GM21717 (cell line): ENCODE measurements at regions not wholly inside any gene's neighbourhood (a gene's known extent, or its start where the extent isn't known, plus 50 kb on each side); places are given as distances from the start of the nearest gene placed in this dataset.
A peak's percentile ranks its signal among the peaks of the same experiment; 100 is the strongest.
"Not testable (repeated sequence)": the region's sequence is repeated elsewhere in the genome, so short reads cannot be mapped to it uniquely, and the experiment has no call there.

ENCODE experiments used
- ATAC-seq: cut with Tn5 transposase; IDR thresholded peaks from one replicate; pipeline ENCODE4 v1.9.1; 2021; ENCODE audit warnings: mild to moderate bottlenecking, moderate library complexity; ENCODE audit not compliant: unreplicated experiment

GRCh38 chr5:96209829-96210228 is 223.2 kb downstream of the PCSK1 start:
- ATAC-seq = no peak

GRCh38 chr5:96207420-96207819 is 225.6 kb downstream of the PCSK1 start:
- no peak for ATAC-seq

- no peak for ATAC-seq
These were observed 229.3 kb downstream of the PCSK1 start for GRCh38 chr5:96203761-96204160.

- no peak for ATAC-seq
These were observed 231.5 kb downstream of the PCSK1 start for GRCh38 chr5:96201503-96201902.

- ATAC-seq = no peak
These were observed 232.4 kb downstream of the PCSK1 start for GRCh38 chr5:96200641-96201040.

- no peak for ATAC-seq
These were observed 233.3 kb downstream of the PCSK1 start for GRCh38 chr5:96199713-96200183.

- ATAC-seq = no peak
These were observed 234.5 kb downstream of the PCSK1 start for GRCh38 chr5:96198356-96199058.

DNA sequence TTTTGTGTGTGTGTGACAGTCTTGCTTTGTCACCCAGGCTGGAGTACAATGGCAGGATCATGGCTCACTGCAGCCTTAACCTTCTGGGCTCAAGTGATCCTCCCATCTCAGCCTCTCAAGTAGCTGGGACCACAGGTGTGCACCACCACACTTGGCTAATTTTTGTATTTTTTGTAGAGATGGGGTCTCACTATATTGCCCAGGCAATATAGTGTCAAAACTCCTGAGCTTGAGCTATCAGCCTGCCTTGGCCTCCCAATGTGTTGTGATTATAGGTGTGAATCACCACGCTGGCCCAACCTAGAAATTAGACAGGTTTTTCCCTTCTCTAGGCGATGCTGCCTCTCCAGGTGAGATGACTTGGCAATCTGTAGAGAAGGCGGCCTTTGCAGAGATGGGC is 235.3 kb downstream of the PCSK1 start:
- ATAC-seq = not testable (repeated sequence)

GRCh38 chr5:96197347-96197746 is 235.7 kb upstream of the ELL2 start:
- ATAC-seq = no peak

- no peak for ATAC-seq
These were observed 235.2 kb upstream of the ELL2 start for GRCh38 chr5:96196890-96197289.

GRCh38 chr5:96196407-96196806 is 234.8 kb upstream of the ELL2 start:
- ATAC-seq = no peak

DNA sequence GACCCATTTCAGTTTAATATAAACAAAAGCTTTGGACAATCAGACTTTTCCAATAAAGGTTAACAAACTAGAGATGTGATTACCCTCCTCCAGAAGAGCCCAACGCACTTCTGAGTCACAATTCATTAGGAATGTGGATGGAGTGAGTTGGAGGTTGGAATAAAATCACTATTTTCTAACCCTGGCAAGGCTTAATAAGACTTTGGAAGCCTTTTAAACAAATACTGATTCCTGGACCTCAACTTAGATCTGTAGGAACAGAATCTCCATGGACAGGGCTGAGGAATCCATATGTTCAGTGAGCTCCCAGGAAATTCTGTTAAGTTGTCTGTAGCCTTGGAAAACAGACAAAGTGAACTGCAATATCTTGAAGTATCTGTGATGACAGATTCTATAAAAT is 233.5 kb upstream of the ELL2 start:
- no peak for ATAC-seq

DNA sequence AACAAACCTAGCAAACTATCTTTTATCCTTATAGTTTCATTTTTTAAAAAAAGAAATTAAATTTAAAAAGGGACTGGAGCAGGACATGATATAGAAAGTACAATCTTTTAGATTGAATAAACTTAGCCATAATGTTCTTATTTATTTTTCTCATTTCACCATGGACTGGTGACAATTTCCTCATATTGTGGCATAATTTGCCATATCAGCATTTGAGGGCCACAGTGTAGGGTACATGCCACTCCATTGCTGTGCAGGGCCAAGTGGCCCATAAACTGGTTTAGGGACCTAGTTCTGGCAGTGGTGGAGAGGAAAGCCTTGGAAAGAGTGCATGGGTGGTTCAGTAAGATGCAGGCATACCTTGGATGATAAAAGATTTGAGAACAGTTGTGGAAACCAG is 232.9 kb upstream of the ELL2 start:
- ATAC-seq = no peak

- ATAC-seq = no peak
These were observed 232.3 kb upstream of the ELL2 start for GRCh38 chr5:96193946-96194345.

DNA sequence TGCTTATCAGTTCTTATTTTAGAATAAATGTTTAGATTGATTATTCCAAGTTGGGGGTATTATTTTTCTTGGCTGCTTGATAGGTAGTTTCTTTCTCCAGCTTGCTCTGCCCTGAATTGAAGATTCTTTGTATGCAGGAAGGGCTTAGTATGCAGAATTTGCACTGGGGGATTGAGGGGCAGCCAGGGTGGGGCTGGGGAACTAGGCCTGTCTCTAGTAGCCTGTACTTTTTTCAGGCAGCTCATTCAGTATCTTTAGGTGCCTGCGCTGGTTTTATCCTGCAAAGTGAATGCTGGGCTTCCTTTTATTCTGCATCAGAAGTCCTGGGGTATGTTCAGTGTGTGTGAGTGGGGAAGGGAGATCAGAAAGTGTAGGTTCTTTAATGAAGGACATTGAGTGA is 228.3 kb upstream of the ELL2 start:
- ATAC-seq = no peak

DNA sequence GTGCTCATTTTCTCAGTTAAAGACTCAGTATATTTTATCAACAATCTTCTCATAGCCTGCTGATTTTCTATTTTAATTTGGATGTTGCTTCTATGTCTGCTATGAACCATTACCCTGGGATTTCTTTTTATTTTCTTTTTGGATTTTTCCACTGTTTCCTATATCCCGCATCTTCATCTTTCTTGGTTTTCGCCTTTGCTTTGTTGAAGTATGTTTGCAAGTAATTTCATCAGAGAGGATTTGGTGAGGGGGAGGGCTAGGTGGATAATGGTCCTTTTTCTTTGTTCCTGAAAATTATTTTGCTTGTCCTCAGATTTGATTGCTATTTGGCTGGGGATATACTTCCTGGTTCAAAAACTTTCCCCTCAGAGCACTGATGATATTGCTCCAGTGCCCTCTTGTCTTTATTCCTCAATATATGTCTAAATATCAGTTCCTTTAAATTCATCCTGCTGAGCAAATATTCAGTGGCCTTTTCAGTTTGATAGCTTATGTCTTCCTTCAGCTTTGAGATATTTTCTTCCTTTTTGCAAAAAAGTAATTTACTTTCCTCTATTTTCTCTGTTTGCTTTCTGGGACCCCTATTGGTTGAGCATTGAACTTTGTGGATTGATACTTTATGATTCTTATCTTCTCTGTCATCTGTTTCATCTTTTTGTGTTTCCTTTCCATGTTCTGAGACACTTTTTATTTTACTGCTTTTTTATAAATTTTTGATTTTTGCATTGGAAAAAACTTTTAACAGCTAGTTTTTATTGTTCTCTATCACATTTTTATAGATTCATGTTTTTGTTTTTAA is 227.6 kb upstream of the ELL2 start:
- no peak for ATAC-seq

- ATAC-seq = no peak
These were observed 225.8 kb upstream of the ELL2 start for GRCh38 chr5:96187309-96188027.

GRCh38 chr5:96184510-96184909 is 222.9 kb upstream of the ELL2 start:
- not testable (repeated sequence) for ATAC-seq

- ATAC-seq = no peak
These were observed 219.2 kb upstream of the ELL2 start for GRCh38 chr5:96180684-96181435.

- ATAC-seq = peak; percentile 76
These were observed 215.7 kb upstream of the ELL2 start for GRCh38 chr5:96177303-96177869.

- no peak for ATAC-seq
These were observed 214.4 kb upstream of the ELL2 start for GRCh38 chr5:96176022-96176421.
